ENCODE measurements at regions not wholly inside any gene's neighbourhood (a gene's known extent, or its start where the extent isn't known, plus 50 kb on each side); places are given as distances from the start of the nearest gene placed in this dataset.

- no peak for DNase-seq
Measured at GRCh38 chr7:130950054-130950453, 216.0 kb upstream of the KLF14 start.

- peak; percentile 18 for DNase-seq
Measured at GRCh38 chr7:130950741-130951140, 216.7 kb upstream of the KLF14 start.

- peak; percentile 87 for DNase-seq
Measured at GRCh38 chr7:130951303-130951975, 217.4 kb upstream of the KLF14 start.

GRCh38 chr7:130951976-130952876 is 218.2 kb upstream of the KLF14 start:
- peak; percentile 30 for DNase-seq

GRCh38 chr7:130953196-130953595 is 219.2 kb upstream of the KLF14 start:
- peak; percentile 23 for DNase-seq

- peak; percentile 43 for DNase-seq
Measured at GRCh38 chr7:130954918-130955564, 221.0 kb upstream of the KLF14 start.

- no peak for DNase-seq
Measured at GRCh38 chr7:130955565-130955919, 221.5 kb upstream of the KLF14 start.

- peak; percentile 54 for DNase-seq
Measured at GRCh38 chr7:130956417-130957136, 222.6 kb upstream of the KLF14 start.

- DNase-seq: peak; percentile 80
Measured at GRCh38 chr7:130957137-130957513, 223.1 kb upstream of the KLF14 start.

GRCh38 chr7:130957722-130958435 is 223.9 kb upstream of the KLF14 start:
- DNase-seq: peak; percentile 58

GRCh38 chr7:130958846-130959245 is 224.8 kb upstream of the KLF14 start:
- peak; percentile 25 for DNase-seq

GRCh38 chr7:130959743-130960207 is 225.8 kb upstream of the KLF14 start:
- DNase-seq: peak; percentile 74

- DNase-seq: peak; percentile 88
Measured at GRCh38 chr7:130960208-130960988, 226.4 kb upstream of the KLF14 start.

GRCh38 chr7:130961128-130961601 is 227.2 kb upstream of the KLF14 start:
- peak; percentile 94 for DNase-seq

GRCh38 chr7:130962109-130962508 is 228.1 kb upstream of the KLF14 start:
- no peak for DNase-seq

- no peak for DNase-seq
Measured at GRCh38 chr7:130963339-130963738, 229.3 kb upstream of the KLF14 start.

GRCh38 chr7:130965515-130965914 is 231.5 kb upstream of the KLF14 start:
- DNase-seq: no peak

GRCh38 chr7:130966246-130967009 is 232.4 kb upstream of the KLF14 start:
- DNase-seq: no peak

- no peak for DNase-seq
Measured at GRCh38 chr7:130970196-130970595, 236.2 kb upstream of the KLF14 start.

GRCh38 chr7:130970696-130971095 is 236.7 kb upstream of the KLF14 start:
- DNase-seq: no peak
